ENCODE measurements at regions not wholly inside any gene's neighbourhood (a gene's known extent, or its start where the extent isn't known, plus 50 kb on each side); places are given as distances from the start of the nearest gene placed in this dataset.

GRCh38 chr14:49451938-49452337 lies 134.2 kb downstream of the RPS29 start:
- ATAC-seq = no peak
- TF ChIP-seq PPARA (CRISPR knock-in tag; IDR thresholded peaks at IDR 0.05; ENCODE audit: borderline replicate concordance) (no peak), ESRRG (CRISPR knock-in tag; IDR thresholded peaks at IDR 0.05) (no peak)
- TF ChIP-seq, protein P1, sequence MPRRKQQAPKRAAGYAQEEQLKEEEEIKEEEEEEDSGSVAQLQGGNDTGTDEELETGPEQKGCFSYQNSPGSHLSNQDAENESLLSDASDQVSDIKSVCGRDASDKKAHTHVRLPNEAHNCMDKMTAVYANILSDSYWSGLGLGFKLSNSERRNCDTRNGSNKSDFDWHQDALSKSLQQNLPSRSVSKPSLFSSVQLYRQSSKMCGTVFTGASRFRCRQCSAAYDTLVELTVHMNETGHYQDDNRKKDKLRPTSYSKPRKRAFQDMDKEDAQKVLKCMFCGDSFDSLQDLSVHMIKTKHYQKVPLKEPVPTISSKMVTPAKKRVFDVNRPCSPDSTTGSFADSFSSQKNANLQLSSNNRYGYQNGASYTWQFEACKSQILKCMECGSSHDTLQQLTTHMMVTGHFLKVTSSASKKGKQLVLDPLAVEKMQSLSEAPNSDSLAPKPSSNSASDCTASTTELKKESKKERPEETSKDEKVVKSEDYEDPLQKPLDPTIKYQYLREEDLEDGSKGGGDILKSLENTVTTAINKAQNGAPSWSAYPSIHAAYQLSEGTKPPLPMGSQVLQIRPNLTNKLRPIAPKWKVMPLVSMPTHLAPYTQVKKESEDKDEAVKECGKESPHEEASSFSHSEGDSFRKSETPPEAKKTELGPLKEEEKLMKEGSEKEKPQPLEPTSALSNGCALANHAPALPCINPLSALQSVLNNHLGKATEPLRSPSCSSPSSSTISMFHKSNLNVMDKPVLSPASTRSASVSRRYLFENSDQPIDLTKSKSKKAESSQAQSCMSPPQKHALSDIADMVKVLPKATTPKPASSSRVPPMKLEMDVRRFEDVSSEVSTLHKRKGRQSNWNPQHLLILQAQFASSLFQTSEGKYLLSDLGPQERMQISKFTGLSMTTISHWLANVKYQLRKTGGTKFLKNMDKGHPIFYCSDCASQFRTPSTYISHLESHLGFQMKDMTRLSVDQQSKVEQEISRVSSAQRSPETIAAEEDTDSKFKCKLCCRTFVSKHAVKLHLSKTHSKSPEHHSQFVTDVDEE (CRISPR knock-in tag; IDR thresholded peaks at IDR 0.05) = no peak

GRCh38 chr14:49449749-49450148 lies 136.4 kb downstream of the RPS29 start:
- no peak for ATAC-seq
- TF ChIP-seq ZC3H10 (CRISPR knock-in tag; IDR thresholded peaks at IDR 0.05) (no peak), RARB (CRISPR knock-in tag; IDR thresholded peaks at IDR 0.05) (no peak), POU6F1 (CRISPR knock-in tag; IDR thresholded peaks at IDR 0.05; ENCODE audit: borderline replicate concordance, low read depth) (no peak), BACH2 (CRISPR knock-in tag; IDR thresholded peaks at IDR 0.05; ENCODE audit: borderline replicate concordance) (no peak), CREB5 (CRISPR knock-in tag; IDR thresholded peaks at IDR 0.05; ENCODE audit: low read depth) (no peak), ZNF8 (CRISPR knock-in tag; IDR thresholded peaks at IDR 0.05) (no peak), OSR1 (CRISPR knock-in tag; IDR thresholded peaks at IDR 0.05) (no peak)

DNA sequence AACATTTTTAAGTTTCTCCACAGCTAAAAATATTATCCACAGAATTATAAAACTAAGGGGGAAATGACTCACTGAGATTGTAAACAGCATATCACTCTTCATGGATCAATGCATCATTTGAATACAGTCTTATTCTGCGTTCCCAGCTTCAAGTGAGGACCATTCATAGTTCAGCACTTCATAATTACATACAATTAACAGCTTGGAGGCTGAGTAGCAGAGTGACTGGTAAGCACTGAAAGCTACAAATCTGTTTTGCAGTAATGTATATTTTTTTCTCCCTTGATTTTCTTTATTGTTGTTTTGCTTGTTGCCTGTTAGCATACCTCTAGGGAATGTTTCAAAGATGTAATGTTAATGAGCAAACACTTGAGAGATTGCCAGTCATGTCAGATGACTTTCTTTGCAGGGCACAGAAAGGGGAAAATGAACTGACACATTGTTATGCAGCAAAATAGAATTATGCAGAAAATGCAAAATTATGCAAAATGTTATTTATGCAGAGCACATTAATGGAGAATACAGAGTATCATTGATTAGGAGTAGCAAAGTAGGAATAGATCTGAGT lies 138.6 kb downstream of the RPS29 start:
- TF ChIP-seq OSR1 (CRISPR knock-in tag; IDR thresholded peaks at IDR 0.05) = no peak
- TF ChIP-seq CREB5 (CRISPR knock-in tag; IDR thresholded peaks at IDR 0.05; ENCODE audit: low read depth) = no peak
- no peak for TF ChIP-seq ZNF8 (CRISPR knock-in tag; IDR thresholded peaks at IDR 0.05)
- TF ChIP-seq ZC3H10 (CRISPR knock-in tag; IDR thresholded peaks at IDR 0.05) = no peak
- TF ChIP-seq POU6F1 (CRISPR knock-in tag; IDR thresholded peaks at IDR 0.05; ENCODE audit: borderline replicate concordance, low read depth) = no peak
- no peak for TF ChIP-seq PATZ1 (CRISPR knock-in tag; IDR thresholded peaks at IDR 0.05; ENCODE audit: borderline replicate concordance)
- TF ChIP-seq ZNF565 (CRISPR knock-in tag; conservative IDR thresholded peaks at IDR 0.05; ENCODE audit: low read depth) = no peak
- TF ChIP-seq SNAI2 (CRISPR knock-in tag; IDR thresholded peaks at IDR 0.05) = no peak
- TF ChIP-seq RARB (CRISPR knock-in tag; IDR thresholded peaks at IDR 0.05) = no peak
- no peak for TF ChIP-seq PPARA (CRISPR knock-in tag; IDR thresholded peaks at IDR 0.05; ENCODE audit: borderline replicate concordance)
- TF ChIP-seq, protein P1 (CRISPR knock-in tag; IDR thresholded peaks at IDR 0.05) = no peak
- no peak for ATAC-seq

Data from SK-N-SH treated with all-trans-retinoic acid at 6 μM for 48 hours (cell line).